ENCODE measurements at regions not wholly inside any gene's neighbourhood (a gene's known extent, or its start where the extent isn't known, plus 50 kb on each side); places are given as distances from the start of the nearest gene placed in this dataset.

DNA sequence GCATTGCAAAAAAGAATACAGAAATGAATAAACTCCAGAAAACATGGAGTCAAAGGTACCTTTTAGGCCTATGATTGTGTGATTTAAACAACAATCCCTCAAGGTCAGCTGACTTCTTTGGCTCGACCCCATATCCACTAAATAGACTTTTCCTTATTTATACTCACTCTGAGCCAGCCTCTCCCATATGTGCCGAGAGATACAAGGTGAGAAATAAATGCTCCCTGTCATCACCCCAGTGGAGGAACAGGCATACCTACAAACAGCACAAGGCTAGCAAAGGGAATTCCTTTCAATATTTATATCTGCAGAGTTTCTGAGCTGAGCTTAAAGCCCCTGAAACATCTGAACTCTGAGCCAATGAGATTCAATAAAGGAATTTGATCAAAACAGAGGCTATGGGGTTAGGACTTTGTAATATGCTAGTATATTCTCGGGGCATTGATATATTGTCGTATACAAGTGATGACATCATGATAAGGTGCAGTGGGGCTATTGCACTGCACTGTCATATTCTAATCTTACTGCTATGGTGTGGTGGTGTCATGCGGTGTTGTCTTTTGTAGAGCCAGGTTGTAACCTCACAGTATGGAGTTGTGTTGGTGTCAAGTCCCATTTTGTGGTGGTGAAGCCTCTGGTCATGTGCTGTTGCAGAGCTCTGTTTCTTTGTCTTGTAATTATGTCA is 56.0 kb upstream of the GALNT18 start:
- TF ChIP-seq, protein P1, sequence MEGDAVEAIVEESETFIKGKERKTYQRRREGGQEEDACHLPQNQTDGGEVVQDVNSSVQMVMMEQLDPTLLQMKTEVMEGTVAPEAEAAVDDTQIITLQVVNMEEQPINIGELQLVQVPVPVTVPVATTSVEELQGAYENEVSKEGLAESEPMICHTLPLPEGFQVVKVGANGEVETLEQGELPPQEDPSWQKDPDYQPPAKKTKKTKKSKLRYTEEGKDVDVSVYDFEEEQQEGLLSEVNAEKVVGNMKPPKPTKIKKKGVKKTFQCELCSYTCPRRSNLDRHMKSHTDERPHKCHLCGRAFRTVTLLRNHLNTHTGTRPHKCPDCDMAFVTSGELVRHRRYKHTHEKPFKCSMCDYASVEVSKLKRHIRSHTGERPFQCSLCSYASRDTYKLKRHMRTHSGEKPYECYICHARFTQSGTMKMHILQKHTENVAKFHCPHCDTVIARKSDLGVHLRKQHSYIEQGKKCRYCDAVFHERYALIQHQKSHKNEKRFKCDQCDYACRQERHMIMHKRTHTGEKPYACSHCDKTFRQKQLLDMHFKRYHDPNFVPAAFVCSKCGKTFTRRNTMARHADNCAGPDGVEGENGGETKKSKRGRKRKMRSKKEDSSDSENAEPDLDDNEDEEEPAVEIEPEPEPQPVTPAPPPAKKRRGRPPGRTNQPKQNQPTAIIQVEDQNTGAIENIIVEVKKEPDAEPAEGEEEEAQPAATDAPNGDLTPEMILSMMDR (IDR thresholded peaks at IDR 0.05), result no peak
- TF ChIP-seq POLR2A (IDR thresholded peaks at IDR 0.05) (no peak), POLR2AphosphoS5 (IDR thresholded peaks at IDR 0.05) (no peak), EP300 (IDR thresholded peaks at IDR 0.05) (no peak)
